ENCODE measurements at regions not wholly inside any gene's neighbourhood (a gene's known extent, or its start where the extent isn't known, plus 50 kb on each side); places are given as distances from the start of the nearest gene placed in this dataset.

DNA sequence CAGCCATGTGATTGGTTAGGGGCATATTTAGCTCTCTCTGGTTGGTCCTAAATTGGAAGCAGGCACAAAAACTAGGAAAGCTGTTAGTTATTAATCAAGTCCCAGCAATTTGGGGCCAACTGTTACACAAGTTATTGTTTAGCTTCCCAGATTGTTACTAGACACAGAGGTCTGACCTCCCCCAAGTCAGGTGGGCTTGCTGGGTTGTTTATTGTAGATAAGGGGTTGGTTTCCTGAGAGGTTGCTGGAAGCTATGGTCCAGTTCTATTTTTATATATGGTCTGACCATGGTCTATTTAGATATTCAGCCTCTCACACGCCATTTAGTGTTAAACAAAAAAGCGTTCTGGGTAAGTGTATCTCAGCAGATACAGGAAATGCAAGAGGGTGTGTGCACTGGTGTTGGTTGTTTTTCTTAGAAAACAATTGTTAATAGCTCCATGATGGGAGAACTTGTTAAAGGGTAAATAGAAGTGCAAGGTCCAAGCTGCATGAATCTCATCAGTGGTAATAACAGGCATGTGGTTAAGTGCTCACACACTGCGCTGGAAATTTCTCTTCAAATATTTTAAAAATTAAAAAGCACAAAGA is 150.0 kb downstream of the RAP2A start (continued):
- TF ChIP-seq EZH2 (IDR thresholded peaks at IDR 0.05; ENCODE audit: borderline replicate concordance, control insufficient read depth, low read depth, low read length) (no peak), ZNF622 (IDR thresholded peaks at IDR 0.05) (no peak), RAD51 (IDR thresholded peaks at IDR 0.05) (no peak), WRNIP1 (IDR thresholded peaks at IDR 0.05; ENCODE audit: borderline replicate concordance, low read depth, low read length) (no peak), ZNF207 (IDR thresholded peaks at IDR 0.05; ENCODE audit: borderline replicate concordance) (no peak), POLR2AphosphoS2 (IDR thresholded peaks at IDR 0.05; ENCODE audit: low read depth, low read length) (no peak), SMARCA5 (IDR thresholded peaks at IDR 0.05) (no peak), SRF (IDR thresholded peaks at IDR 0.05; ENCODE audit: low read depth in 2 of 2, low read length in 2 of 2) (no peak)

DNA sequence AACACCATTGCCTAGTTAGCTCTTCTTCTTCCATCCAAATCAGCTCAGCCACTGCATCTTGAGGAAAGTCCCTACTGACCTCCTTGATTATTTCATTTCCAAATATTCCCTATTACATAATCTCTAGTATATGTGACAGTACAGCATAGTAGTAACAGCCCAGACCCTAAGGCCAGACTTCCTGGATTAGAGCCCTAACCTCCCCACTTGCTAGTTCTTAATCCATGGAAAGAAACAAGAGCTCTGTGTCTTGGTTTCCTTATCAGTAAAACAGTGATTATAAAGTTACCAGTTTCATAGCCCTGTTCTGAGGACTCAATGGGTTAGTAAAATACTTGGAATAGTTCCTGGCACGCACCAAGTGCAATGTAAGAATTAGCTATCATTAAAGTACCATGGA is 153.0 kb downstream of the RAP2A start:
- ChIA-PET RAD21 (ENCODE audit: unreplicated experiment) (no interaction called here), SMC1A (ENCODE audit: uncharacterized antibody, unreplicated experiment) (no interaction called here), POLR2A (no interaction called here), CTCF (no interaction called here)
- Histone ChIP-seq H3K27ac (ENCODE audit: control insufficient read depth, insufficient read depth) (no peak overlapping the region), H3K4me1 (ENCODE audit: control insufficient read depth, insufficient read depth, low read length) (no peaks in the 10 kb centered on the region), H4K20me1 (ENCODE audit: control insufficient read depth, insufficient read depth) (no peaks in the 10 kb centered on the region), H3K36me3 (ENCODE audit: control insufficient read depth in 2 of 2, insufficient read depth in 2 of 2, low read length in 1 of 2) (no peaks in the 10 kb centered on the region), H3K79me2 (ENCODE audit: control insufficient read depth, insufficient read depth, low read length) (no peaks in the 10 kb centered on the region), H3K4me2 (ENCODE audit: control insufficient read depth, insufficient read depth) (no peak overlapping the region), H3K9me3 (replicated peaks; ENCODE audit: control insufficient read depth, insufficient read depth, low read length) (no peaks in the 10 kb centered on the region), H2AFZ (ENCODE audit: control insufficient read depth, low read depth, low read length) (no peak overlapping the region), H3K4me3 (no peak overlapping the region), H3K27me3 (replicated peaks in 1 of 2; ENCODE audit: control insufficient read depth in 2 of 2, insufficient read depth in 2 of 2, low read length in 1 of 2) (no peaks in the 10 kb centered on the region), H3K9ac (ENCODE audit: control insufficient read depth, insufficient read depth, low read length) (no peak overlapping the region)
- no TSS peak for BruUV-seq (replicated peaks)
- ATAC-seq (no peak), DNase-seq (ENCODE audit: low read depth, low spot score) (no peak), FAIRE-seq (no peak)
- 30% methylated on average over 1 of the region's 1 CpG for WGBS (ENCODE audit: insufficient coverage, insufficient replicate concordance, low lambda C conversion rate, missing lambda C conversion rate)
- in situ Hi-C loops (cut with MboI) (no loop called here), intact Hi-C loops (cut with micrococcal nuclease; ENCODE audit: unreplicated experiment) (no loop called here)
- TF ChIP-seq, protein P1, sequence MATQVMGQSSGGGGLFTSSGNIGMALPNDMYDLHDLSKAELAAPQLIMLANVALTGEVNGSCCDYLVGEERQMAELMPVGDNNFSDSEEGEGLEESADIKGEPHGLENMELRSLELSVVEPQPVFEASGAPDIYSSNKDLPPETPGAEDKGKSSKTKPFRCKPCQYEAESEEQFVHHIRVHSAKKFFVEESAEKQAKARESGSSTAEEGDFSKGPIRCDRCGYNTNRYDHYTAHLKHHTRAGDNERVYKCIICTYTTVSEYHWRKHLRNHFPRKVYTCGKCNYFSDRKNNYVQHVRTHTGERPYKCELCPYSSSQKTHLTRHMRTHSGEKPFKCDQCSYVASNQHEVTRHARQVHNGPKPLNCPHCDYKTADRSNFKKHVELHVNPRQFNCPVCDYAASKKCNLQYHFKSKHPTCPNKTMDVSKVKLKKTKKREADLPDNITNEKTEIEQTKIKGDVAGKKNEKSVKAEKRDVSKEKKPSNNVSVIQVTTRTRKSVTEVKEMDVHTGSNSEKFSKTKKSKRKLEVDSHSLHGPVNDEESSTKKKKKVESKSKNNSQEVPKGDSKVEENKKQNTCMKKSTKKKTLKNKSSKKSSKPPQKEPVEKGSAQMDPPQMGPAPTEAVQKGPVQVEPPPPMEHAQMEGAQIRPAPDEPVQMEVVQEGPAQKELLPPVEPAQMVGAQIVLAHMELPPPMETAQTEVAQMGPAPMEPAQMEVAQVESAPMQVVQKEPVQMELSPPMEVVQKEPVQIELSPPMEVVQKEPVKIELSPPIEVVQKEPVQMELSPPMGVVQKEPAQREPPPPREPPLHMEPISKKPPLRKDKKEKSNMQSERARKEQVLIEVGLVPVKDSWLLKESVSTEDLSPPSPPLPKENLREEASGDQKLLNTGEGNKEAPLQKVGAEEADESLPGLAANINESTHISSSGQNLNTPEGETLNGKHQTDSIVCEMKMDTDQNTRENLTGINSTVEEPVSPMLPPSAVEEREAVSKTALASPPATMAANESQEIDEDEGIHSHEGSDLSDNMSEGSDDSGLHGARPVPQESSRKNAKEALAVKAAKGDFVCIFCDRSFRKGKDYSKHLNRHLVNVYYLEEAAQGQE (IDR thresholded peaks at IDR 0.05; ENCODE audit: low read depth, low read length): no peak
- TF ChIP-seq TCF3 (IDR thresholded peaks at IDR 0.05; ENCODE audit: borderline replicate concordance, insufficient read depth, low read depth, low read length) (no peak), ZZZ3 (IDR thresholded peaks at IDR 0.05; ENCODE audit: control insufficient read depth, insufficient read length, low read depth) (no peak), FOXK2 (IDR thresholded peaks at IDR 0.05) (no peak), POLR2AphosphoS5 (IDR thresholded peaks at IDR 0.05; ENCODE audit: low read length) (no peak), NFYB (IDR thresholded peaks at IDR 0.05; ENCODE audit: insufficient read depth, low read depth, low read length) (no peak), STAT3 (IDR thresholded peaks at IDR 0.05; ENCODE audit: low read depth, low read length) (no peak)
- TF ChIP-seq, protein P2, sequence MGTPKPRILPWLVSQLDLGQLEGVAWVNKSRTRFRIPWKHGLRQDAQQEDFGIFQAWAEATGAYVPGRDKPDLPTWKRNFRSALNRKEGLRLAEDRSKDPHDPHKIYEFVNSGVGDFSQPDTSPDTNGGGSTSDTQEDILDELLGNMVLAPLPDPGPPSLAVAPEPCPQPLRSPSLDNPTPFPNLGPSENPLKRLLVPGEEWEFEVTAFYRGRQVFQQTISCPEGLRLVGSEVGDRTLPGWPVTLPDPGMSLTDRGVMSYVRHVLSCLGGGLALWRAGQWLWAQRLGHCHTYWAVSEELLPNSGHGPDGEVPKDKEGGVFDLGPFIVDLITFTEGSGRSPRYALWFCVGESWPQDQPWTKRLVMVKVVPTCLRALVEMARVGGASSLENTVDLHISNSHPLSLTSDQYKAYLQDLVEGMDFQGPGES (IDR thresholded peaks at IDR 0.05): no peak
- TF ChIP-seq, protein P3, sequence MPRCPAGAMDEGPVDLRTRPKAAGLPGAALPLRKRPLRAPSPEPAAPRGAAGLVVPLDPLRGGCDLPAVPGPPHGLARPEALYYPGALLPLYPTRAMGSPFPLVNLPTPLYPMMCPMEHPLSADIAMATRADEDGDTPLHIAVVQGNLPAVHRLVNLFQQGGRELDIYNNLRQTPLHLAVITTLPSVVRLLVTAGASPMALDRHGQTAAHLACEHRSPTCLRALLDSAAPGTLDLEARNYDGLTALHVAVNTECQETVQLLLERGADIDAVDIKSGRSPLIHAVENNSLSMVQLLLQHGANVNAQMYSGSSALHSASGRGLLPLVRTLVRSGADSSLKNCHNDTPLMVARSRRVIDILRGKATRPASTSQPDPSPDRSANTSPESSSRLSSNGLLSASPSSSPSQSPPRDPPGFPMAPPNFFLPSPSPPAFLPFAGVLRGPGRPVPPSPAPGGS (IDR thresholded peaks at IDR 0.05; ENCODE audit: borderline replicate concordance, insufficient read depth, low read depth, low read length, poor library complexity, severe bottlenecking): no peak

All from GM12878 (cell line).